ENCODE measurements at regions not wholly inside any gene's neighbourhood (a gene's known extent, or its start where the extent isn't known, plus 50 kb on each side); places are given as distances from the start of the nearest gene placed in this dataset.
A peak's percentile ranks its signal among the peaks of the same experiment; 100 is the strongest.

GRCh38 chr6:156396791-156397418 is 380.3 kb upstream of the ARID1B start:
- Histone ChIP-seq H3K9ac (ENCODE audit: low read length) (peak overlapping the region; percentile 48), H3K27ac (ENCODE audit: low read length) (peak overlapping the region; percentile 100), H2AFZ (ENCODE audit: low read length) (no peak overlapping the region), H3F3A (ENCODE audit: insufficient read depth, low read length) (peaks cover 34% of the 10 kb centered on the region), H3K4me1 (ENCODE audit: low read length) (peaks cover 42% of the 10 kb centered on the region), H3K79me2 (ENCODE audit: low read length) (no peaks in the 10 kb centered on the region), H3K4me3 (ENCODE audit: low read length) (no peak overlapping the region), H3K9me2 (replicated peaks; ENCODE audit: insufficient read depth, low read length) (no peaks in the 10 kb centered on the region), H3K4me2 (ENCODE audit: low read depth, low read length) (peak overlapping the region; percentile 64), H3K36me3 (replicated peaks; ENCODE audit: insufficient read depth, low read length) (no peaks in the 10 kb centered on the region), H3K27me3 (replicated peaks; ENCODE audit: insufficient read depth, low read length) (no peaks in the 10 kb centered on the region), H3K9me3 (replicated peaks; ENCODE audit: insufficient read depth, low read length) (no peaks in the 10 kb centered on the region), H4K20me1 (ENCODE audit: insufficient read depth, low read length) (no peaks in the 10 kb centered on the region)
- DNase-seq, result no peak
- no peak for TF ChIP-seq EZH2phosphoT487 (IDR thresholded peaks at IDR 0.05; ENCODE audit: low read length)
- TF ChIP-seq EZH2 (optimal IDR thresholded peaks at IDR 0.05; ENCODE audit: low read depth, low read length), result no peak
- TF ChIP-seq CTCF (IDR thresholded peaks at IDR 0.05; ENCODE audit: low read length), result no peak

- H3K9me2 ChIP-seq (replicated peaks; ENCODE audit: insufficient read depth, low read length), result no peaks in the 10 kb centered on the region
- DNase-seq, result peak; percentile 78
- H3K9me3 ChIP-seq (replicated peaks; ENCODE audit: insufficient read depth, low read length), result no peaks in the 10 kb centered on the region
- no peaks in the 10 kb centered on the region for H3K79me2 ChIP-seq (ENCODE audit: low read length)
- no peaks in the 10 kb centered on the region for H3K27me3 ChIP-seq (replicated peaks; ENCODE audit: insufficient read depth, low read length)
- peak overlapping the region; percentile 71 for H3K9ac ChIP-seq (ENCODE audit: low read length)
- peak overlapping the region; percentile 45 for H3K4me3 ChIP-seq (ENCODE audit: low read length)
- TF ChIP-seq EZH2phosphoT487 (IDR thresholded peaks at IDR 0.05; ENCODE audit: low read length) (no peak), CTCF (IDR thresholded peaks at IDR 0.05; ENCODE audit: low read length) (no peak), EZH2 (optimal IDR thresholded peaks at IDR 0.05; ENCODE audit: low read depth, low read length) (no peak)
- H3F3A ChIP-seq (ENCODE audit: insufficient read depth, low read length), result peaks cover 34% of the 10 kb centered on the region
- peak overlapping the region; percentile 86 for H3K4me2 ChIP-seq (ENCODE audit: low read depth, low read length)
- H3K27ac ChIP-seq (ENCODE audit: low read length), result peak overlapping the region; percentile 100
- peaks cover 42% of the 10 kb centered on the region for H3K4me1 ChIP-seq (ENCODE audit: low read length)
- no peaks in the 10 kb centered on the region for H4K20me1 ChIP-seq (ENCODE audit: insufficient read depth, low read length)
- no peaks in the 10 kb centered on the region for H3K36me3 ChIP-seq (replicated peaks; ENCODE audit: insufficient read depth, low read length)
- no peak overlapping the region for H2AFZ ChIP-seq (ENCODE audit: low read length)
Observed at GRCh38 chr6:156396068-156396771, 381.0 kb upstream of the ARID1B start.

GRCh38 chr6:156395276-156395675 is 381.9 kb upstream of the ARID1B start:
- H3K36me3 ChIP-seq (replicated peaks; ENCODE audit: insufficient read depth, low read length), result no peaks in the 10 kb centered on the region
- H3K9ac ChIP-seq (ENCODE audit: low read length), result peak overlapping the region; percentile 71
- TF ChIP-seq CTCF (IDR thresholded peaks at IDR 0.05; ENCODE audit: low read length) (no peak), EZH2phosphoT487 (IDR thresholded peaks at IDR 0.05; ENCODE audit: low read length) (no peak), EZH2 (optimal IDR thresholded peaks at IDR 0.05; ENCODE audit: low read depth, low read length) (no peak)
- DNase-seq, result peak; percentile 84
- H4K20me1 ChIP-seq (ENCODE audit: insufficient read depth, low read length), result no peaks in the 10 kb centered on the region
- H3K4me3 ChIP-seq (ENCODE audit: low read length), result peak overlapping the region; percentile 45
- H3K27me3 ChIP-seq (replicated peaks; ENCODE audit: insufficient read depth, low read length), result no peaks in the 10 kb centered on the region
- peaks cover 42% of the 10 kb centered on the region for H3K4me1 ChIP-seq (ENCODE audit: low read length)
- H3F3A ChIP-seq (ENCODE audit: insufficient read depth, low read length), result peaks cover 34% of the 10 kb centered on the region
- no peaks in the 10 kb centered on the region for H3K9me3 ChIP-seq (replicated peaks; ENCODE audit: insufficient read depth, low read length)
- H3K27ac ChIP-seq (ENCODE audit: low read length), result peak overlapping the region; percentile 100
- no peaks in the 10 kb centered on the region for H3K9me2 ChIP-seq (replicated peaks; ENCODE audit: insufficient read depth, low read length)
- peak overlapping the region; percentile 86 for H3K4me2 ChIP-seq (ENCODE audit: low read depth, low read length)
- H3K79me2 ChIP-seq (ENCODE audit: low read length), result no peaks in the 10 kb centered on the region
- H2AFZ ChIP-seq (ENCODE audit: low read length), result no peak overlapping the region
